WTC11 (cell line): ENCODE measurements at regions not wholly inside any gene's neighbourhood (a gene's known extent, or its start where the extent isn't known, plus 50 kb on each side); places are given as distances from the start of the nearest gene placed in this dataset.

Experiments used
- ATAC-seq: fragments of 200-7000 bp; cut with Tn5 transposase; 2 replicates; pipeline ENCODE4 v1.10.0; 2021; ENCODE audit warnings: mild to moderate bottlenecking, moderate library complexity
- CTCF ChIA-PET: fragments of 300-600 bp; sonication (Branson Sonifier 250); formaldehyde crosslinking; loops from one replicate; lab custom pipeline; 2021; ENCODE audit warnings: antibody characterized with exemption; lab: Charles Lee
- POLR2A ChIA-PET: fragments of 350-600 bp; sonication (Branson Sonifier 250); formaldehyde crosslinking; loops from one replicate; lab custom pipeline; 2021; ENCODE audit warnings: antibody characterized with exemption; lab: Charles Lee
- DNase-seq: peaks from one replicate; pipeline ENCODE4 v3.0.0; 2021; ENCODE audit warnings: low spot score
- H3K27ac Mint-ChIP-seq: 2 replicates; pipeline ENCODE4 v1.8.0; 2021; ENCODE audit warnings: mixed read lengths
- H3K27me3 Mint-ChIP-seq: 2 replicates; pipeline ENCODE4 v1.8.0; 2021; ENCODE audit warnings: low read depth, mild to moderate bottlenecking, moderate library complexity, mixed read lengths
- H3K36me3 Mint-ChIP-seq: 2 replicates; pipeline ENCODE4 v1.8.0; 2021; ENCODE audit warnings: mixed read lengths
- H3K4me1 Mint-ChIP-seq: 2 replicates; pipeline ENCODE4 v1.8.0; 2022; ENCODE audit warnings: mixed read lengths
- H3K4me3 Mint-ChIP-seq: 2 replicates; pipeline ENCODE4 v1.8.0; 2021; ENCODE audit warnings: mild to moderate bottlenecking, moderate library complexity, mixed read lengths
- H3K9me3 Mint-ChIP-seq: 2 replicates; pipeline ENCODE4 v1.8.0; 2021; ENCODE audit warnings: mixed read lengths
- AFF4 ChIP-seq: sonication (generic); formaldehyde crosslinking; IDR thresholded peaks from 2 replicates; pipeline ENCODE4 v1.8.1; 2023; ENCODE audit warnings: mild to moderate bottlenecking, missing genetic modification reagents, borderline replicate concordance
- CTCF ChIP-seq: fragments of 200-600 bp; IDR thresholded peaks from 2 replicates; pipeline ENCODE4 v1.8.0; 2022; ENCODE audit warnings: antibody characterized with exemption
- E2F5 ChIP-seq: sonication (generic); formaldehyde crosslinking; IDR thresholded peaks from 2 replicates; pipeline ENCODE4 v1.8.1; 2022; ENCODE audit warnings: mild to moderate bottlenecking, moderate library complexity, missing genetic modification reagents
- FOXK1 ChIP-seq: sonication (generic); formaldehyde crosslinking; IDR thresholded peaks from 2 replicates; pipeline ENCODE4 v1.8.0; 2022; ENCODE audit warnings: mild to moderate bottlenecking, moderate library complexity, missing genetic modification reagents
- HMGXB4 ChIP-seq: sonication (generic); formaldehyde crosslinking; IDR thresholded peaks from 2 replicates; pipeline ENCODE4 v1.8.1; 2023; ENCODE audit warnings: mild to moderate bottlenecking, moderate library complexity, missing genetic modification reagents
- IRF2 ChIP-seq: sonication (generic); formaldehyde crosslinking; IDR thresholded peaks from 2 replicates; pipeline ENCODE4 v1.8.0; 2022; ENCODE audit warnings: low read depth, missing genetic modification reagents, borderline replicate concordance
- JUN ChIP-seq: sonication (generic); formaldehyde crosslinking; IDR thresholded peaks from 2 replicates; pipeline ENCODE4 v1.8.0; 2023; ENCODE audit warnings: mild to moderate bottlenecking, missing genetic modification reagents
- MYBL2 ChIP-seq: sonication (generic); formaldehyde crosslinking; IDR thresholded peaks from 2 replicates; pipeline ENCODE4 v1.8.1; 2023; ENCODE audit warnings: mild to moderate bottlenecking, moderate library complexity, missing genetic modification reagents
- NFATC4 ChIP-seq: fragments of 250-450 bp; sonication (Bioruptor Pico); IDR thresholded peaks from 2 replicates; pipeline ENCODE4 v1.9.0; 2021; ENCODE audit warnings: mild to moderate bottlenecking
- NFYB ChIP-seq: sonication (generic); formaldehyde crosslinking; conservative IDR thresholded peaks from 2 replicates; pipeline ENCODE4 v1.8.0; 2022; ENCODE audit warnings: low read depth, missing genetic modification reagents
- OVOL2 ChIP-seq: fragments of 250-450 bp; sonication (Bioruptor Pico); IDR thresholded peaks from 2 replicates; pipeline ENCODE4 v1.9.0; 2021; ENCODE audit warnings: mild to moderate bottlenecking, borderline replicate concordance
- PREB ChIP-seq: sonication (generic); formaldehyde crosslinking; IDR thresholded peaks from 2 replicates; pipeline ENCODE4 v1.8.1; 2022; ENCODE audit warnings: mild to moderate bottlenecking, missing genetic modification reagents, moderate library complexity, borderline replicate concordance
- RELA ChIP-seq: sonication (generic); formaldehyde crosslinking; IDR thresholded peaks from 2 replicates; pipeline ENCODE4 v1.8.1; 2022; ENCODE audit warnings: missing genetic modification reagents, mild to moderate bottlenecking, borderline replicate concordance
- SP1 ChIP-seq: sonication (generic); formaldehyde crosslinking; conservative IDR thresholded peaks from 2 replicates; pipeline ENCODE4 v1.8.1; 2022; ENCODE audit warnings: missing genetic modification reagents
- TCF7 ChIP-seq: sonication (generic); formaldehyde crosslinking; IDR thresholded peaks from 2 replicates; pipeline ENCODE4 v1.8.0; 2022; ENCODE audit warnings: mild to moderate bottlenecking, low read depth, missing genetic modification reagents, moderate library complexity
- USF1 ChIP-seq: sonication (generic); formaldehyde crosslinking; IDR thresholded peaks from 2 replicates; pipeline ENCODE4 v1.8.0; 2022; ENCODE audit warnings: mild to moderate bottlenecking, missing genetic modification reagents
- ZNF138 ChIP-seq: sonication (generic); formaldehyde crosslinking; conservative IDR thresholded peaks from 2 replicates; pipeline ENCODE4 v1.8.1; 2022; ENCODE audit warnings: mild to moderate bottlenecking, moderate library complexity, missing genetic modification reagents
- ZNF263 ChIP-seq: sonication (generic); formaldehyde crosslinking; IDR thresholded peaks from 2 replicates; pipeline ENCODE4 v1.8.1; 2022; ENCODE audit warnings: low read depth, mild to moderate bottlenecking, moderate library complexity, missing genetic modification reagents
- ZNF423 ChIP-seq: fragments of 250-450 bp; sonication (Bioruptor Pico); IDR thresholded peaks from 2 replicates; pipeline ENCODE4 v2.1.2; 2022; ENCODE audit warnings: mild to moderate bottlenecking, moderate library complexity

- ChIA-PET POLR2A (no interaction called here), CTCF (interaction anchor here (1.6 kb wide), 1 partner anchor 18 kb away, joined by 5 read pairs; no protein-coding TSS in a partner anchor)
- no peaks in the 10 kb centered on the region for H3K36me3 Mint-ChIP-seq
- no peak for TF ChIP-seq ZNF423 (CRISPR knock-in tag)
- TF ChIP-seq E2F5 (CRISPR knock-in tag): no peak
- no peak for TF ChIP-seq FOXK1
- no peak for TF ChIP-seq USF1 (CRISPR knock-in tag)
- TF ChIP-seq SP1 (CRISPR knock-in tag): no peak
- TF ChIP-seq OVOL2: no peak
- TF ChIP-seq ZNF138 (CRISPR knock-in tag): no peak
- TF ChIP-seq JUN: no peak
- no peak overlapping the region for H3K27ac Mint-ChIP-seq
- no peak overlapping the region for H3K4me3 Mint-ChIP-seq
- ATAC-seq (peak; percentile 67), DNase-seq (no peak)
- no peaks in the 10 kb centered on the region for H3K27me3 Mint-ChIP-seq
- peaks cover 1% of the 10 kb centered on the region; the same call in 1 of the 2 replicates for H3K9me3 Mint-ChIP-seq
- H3K4me1 Mint-ChIP-seq: peaks cover 21% of the 10 kb centered on the region
Measured at GRCh38 chr4:64192731-64193412, 216.4 kb downstream of the TECRL start.

- CTCF ChIA-PET: interaction anchor here (0.9 to 1.4 kb wide), 6 partner anchors 9 to 365 kb away, joined by 3 to 7 read pairs (median 4); no protein-coding TSS in a partner anchor
- Mint-ChIP-seq H3K36me3 (no peaks in the 10 kb centered on the region), H3K27ac (no peak overlapping the region), H3K27me3 (no peaks in the 10 kb centered on the region), H3K9me3 (no peaks in the 10 kb centered on the region), H3K4me3 (no peak overlapping the region), H3K4me1 (no peaks in the 10 kb centered on the region)
- TF ChIP-seq NFYB (CRISPR knock-in tag): no peak
- no peak for TF ChIP-seq E2F5 (CRISPR knock-in tag)
- TF ChIP-seq NFATC4 (CRISPR knock-in tag): no peak
- no peak for TF ChIP-seq HMGXB4 (CRISPR knock-in tag)
- TF ChIP-seq IRF2: no peak
- TF ChIP-seq PREB (CRISPR knock-in tag): no peak
- TF ChIP-seq MYBL2 (CRISPR knock-in tag): no peak
- TF ChIP-seq ZNF263 (CRISPR knock-in tag): no peak
- TF ChIP-seq RELA (CRISPR knock-in tag): no peak
- POLR2A ChIA-PET: no interaction called here
- ATAC-seq: peak; percentile 95
- peak; percentile 15 for DNase-seq
Measured at GRCh38 chr4:64174247-64174882, 234.9 kb downstream of the TECRL start.

- Mint-ChIP-seq H3K4me1 (no peaks in the 10 kb centered on the region), H3K27ac (no peak overlapping the region), H3K4me3 (no peak overlapping the region), H3K9me3 (no peaks in the 10 kb centered on the region), H3K36me3 (no peaks in the 10 kb centered on the region), H3K27me3 (no peaks in the 10 kb centered on the region)
- POLR2A ChIA-PET: no interaction called here
- CTCF ChIA-PET: interaction anchor here (3.1 kb wide), 1 partner anchor 8 kb away, joined by 12 read pairs; no protein-coding TSS in a partner anchor
- ATAC-seq: no peak
- DNase-seq: no peak
- TF ChIP-seq AFF4 (no peak), CTCF (no peak), TCF7 (CRISPR knock-in tag) (no peak), FOXK1 (no peak)
Measured at GRCh38 chr4:64166365-64166764, 242.9 kb downstream of the TECRL start.
